Stomach (tissue), 4 donors: ENCODE measurements at regions not wholly inside any gene's neighbourhood (a gene's known extent, or its start where the extent isn't known, plus 50 kb on each side); places are given as distances from the start of the nearest gene placed in this dataset.

Experiments
- EP300 ChIP-seq: sonication (generic); formaldehyde crosslinking; IDR thresholded peaks from one replicate; pipeline ENCODE4 v1.6.1; 2017; ENCODE audit warnings: antibody characterized with exemption
- TF ChIP-seq, protein P1 (sequence below), 7 experiments: fragments of 450-650 bp in 4 of 7; fragments of 200-600 bp in 3 of 7; sonication (generic) in 3 of 7; IDR thresholded peaks; one replicate each; pipeline ENCODE4 v1.5.1; 2016 to 2019; ENCODE audit warnings: antibody characterized with exemption in 7 of 7, control low read depth in 2 of 7, mild to moderate bottlenecking in 1 of 7

DNA sequence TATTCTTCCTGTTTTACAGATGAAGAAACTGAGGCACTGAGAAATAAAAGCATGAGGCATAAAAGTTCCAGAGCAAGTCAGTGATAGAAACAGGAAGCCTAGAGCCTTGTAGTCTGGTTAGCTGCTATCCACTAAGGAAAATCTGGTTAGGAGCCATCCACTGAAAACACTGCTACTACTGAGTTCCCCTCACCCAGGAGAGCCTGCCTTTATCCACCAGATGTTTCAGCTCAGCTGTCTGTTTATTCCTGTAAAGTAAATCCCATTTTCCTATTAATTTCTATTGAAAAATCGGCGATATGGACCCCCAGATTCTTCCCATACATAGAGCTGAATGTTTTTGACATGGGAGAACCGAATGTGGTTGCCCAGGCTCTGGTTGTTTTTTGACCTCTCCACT lies 63.7 kb upstream of the LMO4 start:
- no peak for TF ChIP-seq EP300
- TF ChIP-seq, protein P1, sequence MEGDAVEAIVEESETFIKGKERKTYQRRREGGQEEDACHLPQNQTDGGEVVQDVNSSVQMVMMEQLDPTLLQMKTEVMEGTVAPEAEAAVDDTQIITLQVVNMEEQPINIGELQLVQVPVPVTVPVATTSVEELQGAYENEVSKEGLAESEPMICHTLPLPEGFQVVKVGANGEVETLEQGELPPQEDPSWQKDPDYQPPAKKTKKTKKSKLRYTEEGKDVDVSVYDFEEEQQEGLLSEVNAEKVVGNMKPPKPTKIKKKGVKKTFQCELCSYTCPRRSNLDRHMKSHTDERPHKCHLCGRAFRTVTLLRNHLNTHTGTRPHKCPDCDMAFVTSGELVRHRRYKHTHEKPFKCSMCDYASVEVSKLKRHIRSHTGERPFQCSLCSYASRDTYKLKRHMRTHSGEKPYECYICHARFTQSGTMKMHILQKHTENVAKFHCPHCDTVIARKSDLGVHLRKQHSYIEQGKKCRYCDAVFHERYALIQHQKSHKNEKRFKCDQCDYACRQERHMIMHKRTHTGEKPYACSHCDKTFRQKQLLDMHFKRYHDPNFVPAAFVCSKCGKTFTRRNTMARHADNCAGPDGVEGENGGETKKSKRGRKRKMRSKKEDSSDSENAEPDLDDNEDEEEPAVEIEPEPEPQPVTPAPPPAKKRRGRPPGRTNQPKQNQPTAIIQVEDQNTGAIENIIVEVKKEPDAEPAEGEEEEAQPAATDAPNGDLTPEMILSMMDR (IDR thresholded peaks at IDR 0.05): no peak
